GM12892 (cell line): ENCODE measurements at regions not wholly inside any gene's neighbourhood (a gene's known extent, or its start where the extent isn't known, plus 50 kb on each side); places are given as distances from the start of the nearest gene placed in this dataset.

Experiments used
- POLR2A ChIP-seq: IDR thresholded peaks from 2 replicates; pipeline ENCODE4 v1.6.1; 2011; ENCODE audit warnings: low read depth, low read length, control low read depth
- POLR2AphosphoS5 ChIP-seq: IDR thresholded peaks from 2 replicates; pipeline ENCODE4 v1.6.1; 2011; ENCODE audit warnings: low read depth, low read length, control low read depth
- TAF1 ChIP-seq: IDR thresholded peaks from 2 replicates; pipeline ENCODE4 v1.6.1; 2011; ENCODE audit warnings: low read depth, mild to moderate bottlenecking, control low read depth, low read length, borderline replicate concordance

DNA sequence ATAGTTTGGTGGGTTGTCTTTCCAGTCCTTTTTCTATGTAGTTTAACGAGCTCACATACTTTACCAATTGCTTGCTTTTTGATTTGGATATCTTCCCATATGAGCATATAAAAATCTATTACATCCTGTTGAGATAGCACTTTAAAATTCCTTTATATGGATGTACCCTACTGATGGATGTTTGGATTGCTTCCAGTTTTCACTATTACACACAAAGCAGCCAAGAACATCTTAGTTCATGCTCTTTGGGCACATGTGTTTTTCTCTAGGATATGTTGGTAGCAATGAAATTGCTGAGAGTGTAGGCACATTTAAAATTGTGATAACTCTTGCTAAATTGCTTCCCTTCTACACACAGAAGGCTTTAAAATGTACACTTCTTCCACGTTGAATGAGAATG lies 56.1 kb upstream of the NTRK2 start:
- TF ChIP-seq POLR2A: no peak
- TF ChIP-seq TAF1: no peak
- TF ChIP-seq POLR2AphosphoS5: no peak
